HG02943 (cell line): ENCODE measurements at regions not wholly inside any gene's neighbourhood (a gene's known extent, or its start where the extent isn't known, plus 50 kb on each side); places are given as distances from the start of the nearest gene placed in this dataset.
"Not testable (repeated sequence)": the region's sequence is repeated elsewhere in the genome, so short reads cannot be mapped to it uniquely, and the experiment has no call there.

Experiments used
- ATAC-seq: cut with Tn5 transposase; IDR thresholded peaks from one replicate; pipeline ENCODE4 v1.9.1; 2021; ENCODE audit warnings: mild to moderate bottlenecking, low read depth, moderate library complexity; ENCODE audit not compliant: unreplicated experiment

DNA sequence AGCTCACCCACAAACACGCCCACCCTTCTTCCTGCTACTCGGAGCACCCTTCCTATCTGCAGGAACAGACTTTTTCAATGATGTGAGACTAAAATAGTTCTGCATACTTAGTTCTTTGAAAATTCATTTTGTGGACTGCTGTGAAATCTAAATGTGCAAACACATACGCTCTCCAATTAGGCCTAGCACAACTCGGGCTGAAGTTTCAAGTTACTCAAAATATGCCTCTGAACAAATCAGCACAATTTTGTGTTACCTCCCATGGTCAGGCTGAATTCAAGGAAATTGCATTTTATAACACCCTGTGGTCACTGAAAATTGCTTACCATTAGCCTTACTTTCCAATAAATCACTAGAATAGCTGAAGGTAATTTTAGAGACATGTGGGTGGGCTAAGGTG is 323.8 kb upstream of the ADCY2 start:
- no peak for ATAC-seq

DNA sequence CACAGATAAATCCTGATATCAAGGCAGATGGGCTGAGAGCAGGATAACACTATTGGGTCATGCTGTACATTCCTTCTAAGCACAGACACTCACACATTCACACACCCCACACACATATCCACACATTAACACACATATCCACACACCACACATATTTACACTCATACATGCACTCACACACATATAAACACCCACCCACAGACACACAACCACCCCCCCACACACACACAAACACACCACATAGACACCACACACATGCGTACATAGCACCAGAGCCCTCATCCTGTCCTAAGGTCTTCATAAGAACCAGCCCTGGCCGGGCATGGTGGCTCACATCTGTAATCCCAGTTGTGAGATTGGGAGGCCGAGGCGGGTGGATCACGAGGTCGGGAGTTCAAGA is 322.3 kb upstream of the ADCY2 start:
- no peak for ATAC-seq

DNA sequence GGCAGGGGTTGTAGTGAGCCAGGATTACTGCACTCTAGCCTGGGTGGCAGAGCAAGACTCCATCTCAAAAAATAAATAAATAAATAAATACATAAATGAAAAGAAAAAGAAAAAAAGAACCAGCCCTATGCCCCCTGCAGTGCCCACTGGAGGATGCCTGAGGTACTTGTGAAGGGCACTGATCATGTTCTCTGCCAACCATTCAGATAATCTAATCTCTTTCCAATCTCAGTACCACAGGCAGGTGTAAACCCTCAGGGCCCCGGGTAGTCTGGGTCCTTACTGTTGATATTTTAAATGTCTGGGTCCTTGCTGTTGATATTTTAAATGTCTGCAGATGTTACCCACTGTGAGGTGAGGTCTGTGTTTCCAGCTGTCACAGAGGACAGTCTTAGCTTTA is 321.8 kb upstream of the ADCY2 start:
- ATAC-seq, result no peak

DNA sequence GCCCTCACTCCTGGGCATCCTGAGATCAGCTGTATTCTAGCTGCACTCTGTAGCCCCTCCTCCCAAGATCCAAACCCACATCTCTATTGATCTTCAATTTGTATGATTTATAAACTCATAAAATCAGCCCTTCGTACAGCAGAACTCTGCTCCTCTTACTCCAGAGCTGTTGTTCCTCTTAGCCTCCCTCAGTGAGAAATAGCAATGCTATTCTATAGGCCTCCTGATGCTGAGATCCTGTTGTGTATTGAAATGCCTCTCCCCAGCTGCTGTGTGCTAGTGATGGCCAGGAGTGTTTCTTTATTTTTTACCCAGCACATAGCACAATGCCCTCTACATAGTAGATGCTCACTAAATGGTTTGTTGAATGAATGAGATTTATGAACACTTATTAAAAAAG is 320.5 kb upstream of the ADCY2 start:
- no peak for ATAC-seq

DNA sequence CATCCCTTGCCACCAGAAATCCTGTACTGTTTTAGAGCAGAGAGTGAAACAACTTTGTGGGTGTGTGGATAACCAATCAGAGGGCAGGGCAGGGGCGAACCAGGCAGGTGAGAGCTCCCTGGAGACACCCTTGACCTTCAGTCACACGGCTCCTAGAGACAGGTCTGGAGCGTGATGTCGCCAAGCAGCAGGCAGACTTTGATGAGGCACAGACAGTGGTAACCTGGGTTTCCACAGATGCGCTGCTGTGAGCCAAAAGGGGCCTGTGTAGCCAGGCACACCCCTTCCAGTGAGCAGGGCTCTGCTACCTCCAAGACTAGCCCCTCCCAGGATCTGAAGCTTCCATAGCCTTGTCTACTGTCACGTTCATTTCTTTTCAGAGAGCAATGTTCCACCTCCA is 317.8 kb upstream of the ADCY2 start:
- no peak for ATAC-seq

DNA sequence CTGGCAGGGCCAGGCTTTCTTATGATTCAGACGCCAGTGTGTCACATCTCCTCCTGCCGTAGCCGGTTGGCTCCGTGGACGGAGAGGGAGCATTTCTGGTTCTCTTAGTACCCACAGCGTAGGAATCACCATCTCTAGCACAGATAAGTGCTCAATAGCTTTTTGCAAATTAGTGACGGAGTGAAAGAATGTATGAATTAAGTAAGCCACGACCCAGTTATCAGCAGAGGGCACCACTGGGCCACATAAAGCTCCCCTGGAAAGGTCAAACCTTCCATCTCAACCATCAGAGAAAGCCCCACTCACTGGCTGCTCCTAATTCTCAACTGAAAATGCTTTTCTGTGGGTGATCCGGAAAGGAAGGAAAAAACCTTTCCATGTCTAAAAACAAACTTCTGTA is 317.0 kb upstream of the ADCY2 start:
- ATAC-seq, result no peak

DNA sequence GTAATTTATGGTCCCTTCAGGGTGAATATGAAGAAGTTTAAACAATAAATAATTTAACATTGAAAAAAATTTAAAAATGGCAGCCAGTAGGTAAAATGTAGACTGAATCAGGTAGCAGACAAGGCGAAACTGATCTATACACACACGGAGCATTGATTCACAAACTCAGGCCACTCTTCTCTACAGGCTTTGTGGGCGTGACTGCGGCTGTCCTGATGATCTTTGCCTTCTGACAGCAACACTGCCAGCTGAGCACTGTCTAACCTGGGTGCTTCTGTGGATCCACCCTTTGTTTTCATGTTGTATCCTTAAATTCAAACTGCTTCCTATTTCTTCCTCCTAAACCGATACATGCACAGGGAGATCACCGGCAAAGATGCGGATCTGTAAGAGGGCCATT is 315.4 kb upstream of the ADCY2 start:
- no peak for ATAC-seq

DNA sequence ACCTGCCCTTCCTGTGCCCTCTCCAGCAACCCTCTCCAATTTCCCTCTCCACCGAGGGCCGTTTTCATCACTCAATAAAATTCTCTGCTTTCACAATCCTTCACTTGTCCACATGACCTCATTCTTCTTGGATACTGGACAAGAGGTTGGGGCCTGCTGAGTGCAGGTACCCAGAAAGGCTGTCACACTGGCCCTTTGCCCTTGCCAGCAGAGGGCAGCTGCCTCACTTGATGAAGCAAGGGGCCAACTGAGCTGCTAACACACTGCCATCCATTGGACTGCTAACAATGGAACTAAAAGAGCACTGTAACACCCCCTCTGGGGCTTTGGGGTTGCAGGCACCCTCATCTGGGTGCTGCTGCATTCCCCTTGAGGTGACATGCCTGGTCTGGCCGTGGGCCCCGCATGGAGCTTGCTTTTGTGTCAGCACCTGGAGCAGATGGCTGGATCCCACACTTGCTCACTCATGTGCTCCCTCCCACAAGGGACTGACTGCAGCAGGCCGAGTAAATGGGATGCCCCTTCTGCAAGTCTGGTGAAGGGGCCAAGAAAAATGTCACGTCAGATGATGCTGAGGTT is 308.1 kb upstream of the ADCY2 start:
- no peak for ATAC-seq

DNA sequence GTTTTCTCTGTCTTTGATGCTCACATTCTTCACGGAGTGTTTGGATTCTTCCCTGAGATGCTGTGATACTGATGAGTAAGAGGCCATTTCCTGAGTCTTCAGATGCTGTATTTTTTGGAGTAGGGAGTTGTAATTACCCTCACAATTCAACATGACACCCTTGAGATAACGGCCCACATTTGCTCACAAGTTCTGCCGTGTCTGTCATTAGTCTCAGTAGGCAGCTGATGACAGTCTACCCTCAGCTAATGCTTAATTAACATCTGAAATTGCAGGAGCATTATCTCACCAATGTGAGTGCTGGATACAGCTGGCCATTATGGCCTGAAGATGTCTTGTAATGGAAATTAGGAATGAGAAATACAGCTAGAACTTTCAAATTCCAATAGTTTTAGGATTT is 307.1 kb upstream of the ADCY2 start:
- no peak for ATAC-seq

DNA sequence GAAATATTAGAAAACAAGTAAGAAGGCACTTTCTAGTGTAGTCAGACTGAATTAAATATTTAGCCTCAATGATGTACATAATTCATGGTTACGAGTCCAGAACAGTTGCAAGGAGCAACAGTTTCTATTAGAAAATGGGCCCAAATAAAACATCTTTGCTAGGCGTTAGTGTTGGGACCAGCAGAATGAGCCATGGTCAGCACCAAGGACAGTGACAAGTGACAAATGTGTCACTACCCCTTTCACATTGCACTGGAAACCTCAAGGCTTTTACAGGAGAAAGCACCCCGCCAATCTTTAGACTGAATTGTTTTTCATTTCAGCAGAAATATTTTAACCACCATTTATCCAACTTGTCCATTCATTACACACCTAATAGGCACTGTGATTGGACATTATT is 301.3 kb upstream of the ADCY2 start:
- no peak for ATAC-seq

DNA sequence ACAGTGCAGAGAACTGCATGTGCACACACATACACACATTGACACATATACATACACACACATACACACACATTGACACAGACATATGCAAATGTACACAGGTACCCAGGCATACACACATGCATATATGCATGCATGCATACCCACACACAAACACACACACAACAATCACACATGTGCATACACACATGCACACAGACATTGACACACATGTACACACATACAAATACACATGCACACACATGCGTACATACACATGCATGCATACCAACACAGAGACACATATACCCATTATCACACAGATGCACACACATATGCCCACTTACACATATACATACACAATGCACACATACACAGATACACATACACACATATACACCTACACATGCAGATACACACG is 299.6 kb upstream of the ADCY2 start:
- ATAC-seq, result no peak

DNA sequence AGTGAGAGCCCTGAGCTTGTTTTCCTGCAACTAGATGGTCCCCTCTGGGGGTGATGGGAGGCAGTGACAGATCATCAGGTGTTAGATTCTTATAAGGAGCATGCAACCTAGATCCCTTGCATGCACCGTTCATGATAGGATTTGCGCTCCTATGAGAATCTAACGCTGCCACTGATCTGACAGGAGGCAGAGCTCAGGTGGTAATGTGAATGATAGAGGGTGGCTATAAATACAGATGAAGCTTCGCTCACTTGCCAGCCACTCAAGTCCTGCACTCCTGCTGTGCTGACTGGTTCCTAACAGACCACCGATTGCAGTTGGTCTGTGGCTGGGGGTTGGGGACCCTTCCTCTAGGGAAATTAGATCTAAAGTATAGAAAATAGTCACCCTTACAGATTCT is 290.6 kb upstream of the ADCY2 start:
- no peak for ATAC-seq

DNA sequence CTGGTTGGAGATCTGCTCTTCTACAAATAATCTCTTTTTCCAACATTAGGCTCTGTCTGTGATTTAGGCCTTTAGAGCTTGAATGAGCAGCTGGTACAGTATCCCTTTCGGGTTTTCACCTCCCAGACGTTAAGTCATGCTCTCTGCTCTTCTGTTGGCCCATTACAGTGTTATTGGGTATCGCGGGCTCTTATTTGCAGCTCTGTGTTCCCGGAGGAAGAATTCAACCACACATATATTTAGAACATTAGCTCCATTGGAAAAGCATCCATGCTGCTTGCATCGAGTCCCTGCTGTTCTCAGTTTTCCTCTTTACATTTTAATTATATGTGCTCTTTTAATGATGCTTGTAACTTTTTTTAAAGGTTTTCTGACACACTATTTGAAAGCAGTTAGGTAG is 278.0 kb upstream of the ADCY2 start:
- no peak for ATAC-seq

DNA sequence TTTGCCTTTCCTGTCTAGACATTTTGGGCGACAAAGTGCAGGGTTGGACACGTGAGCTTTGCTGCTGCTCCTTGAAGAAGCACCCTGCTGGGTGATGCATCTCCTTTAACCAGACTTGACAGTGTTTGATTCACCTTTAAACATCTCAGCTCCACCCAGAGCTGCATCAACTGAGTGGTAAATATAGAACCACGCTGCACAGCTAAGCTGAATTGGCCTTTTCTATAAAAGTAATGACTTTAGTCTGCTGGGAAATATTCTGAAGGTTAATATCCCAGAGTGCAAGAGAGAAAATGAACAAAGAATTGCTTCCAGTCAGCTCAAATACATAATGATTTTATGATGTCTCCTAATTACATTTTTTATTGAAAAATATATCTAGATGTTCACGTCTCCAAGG is 264.3 kb upstream of the ADCY2 start:
- no peak for ATAC-seq

DNA sequence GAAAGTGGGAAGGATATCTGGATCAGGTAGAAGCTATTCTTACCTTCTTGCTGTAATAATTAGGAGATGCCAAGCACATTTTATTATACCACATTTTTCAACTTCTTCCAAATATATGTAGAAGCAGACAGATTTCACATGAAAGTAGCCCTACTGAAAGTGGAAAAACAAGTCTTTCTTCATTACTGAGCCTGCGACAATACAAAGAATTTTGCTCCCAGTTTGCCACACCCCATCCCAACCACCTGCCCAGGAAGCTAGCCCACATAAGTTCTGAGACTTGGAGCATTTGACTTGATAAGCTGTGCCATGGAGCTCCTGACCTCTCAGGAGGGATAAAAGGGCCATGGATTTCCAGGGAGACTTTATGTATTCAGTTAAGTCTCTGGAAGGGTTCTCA is 249.1 kb upstream of the ADCY2 start:
- ATAC-seq, result no peak

DNA sequence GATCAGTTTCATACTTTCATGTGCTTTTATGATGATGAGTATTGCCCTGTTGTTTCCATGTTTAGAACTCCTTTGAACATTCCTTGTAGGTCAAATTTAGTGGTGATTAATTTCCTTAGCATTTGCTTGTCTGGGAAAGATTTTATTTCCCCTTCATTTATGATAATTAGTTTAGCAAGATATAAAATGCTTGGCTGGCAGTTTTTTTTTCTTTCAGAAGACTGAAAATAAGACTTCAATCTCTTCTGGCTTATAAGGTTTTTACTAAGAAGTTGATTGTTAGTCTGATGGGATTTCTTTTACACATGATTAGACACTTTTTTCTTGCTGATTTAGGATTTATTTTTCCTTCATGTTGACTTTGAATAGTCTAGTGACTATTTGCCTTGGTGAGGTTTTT is 238.9 kb upstream of the ADCY2 start:
- no peak for ATAC-seq

DNA sequence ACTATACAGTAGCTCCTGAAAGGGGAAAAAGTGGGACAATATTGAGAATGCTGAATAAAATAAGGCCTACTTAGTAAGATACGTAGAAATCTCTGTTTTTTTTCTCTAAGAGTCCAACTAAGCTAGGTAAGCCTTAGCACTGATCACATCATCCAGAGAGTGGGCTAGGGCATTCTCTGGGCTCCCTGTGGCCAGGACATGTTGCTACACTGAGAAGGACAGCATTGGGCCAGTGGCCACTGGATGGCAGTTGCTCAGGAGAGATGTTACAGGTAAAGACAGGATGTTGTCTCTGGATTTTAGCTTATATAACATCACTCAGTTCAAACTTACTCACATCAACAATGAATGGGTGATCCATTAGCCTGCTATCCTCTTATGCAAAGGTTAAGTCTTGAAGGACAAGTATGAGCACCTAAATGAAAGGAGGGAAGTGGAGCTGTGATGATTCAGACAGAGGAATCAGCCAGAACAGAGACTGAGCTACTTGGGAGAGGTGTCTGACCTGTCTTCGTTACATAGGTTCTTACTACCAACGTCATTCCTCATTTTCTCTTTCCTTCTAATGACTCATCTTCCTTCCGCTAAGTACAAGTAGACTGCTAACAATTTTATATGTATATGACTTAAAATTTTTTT is 226.6 kb upstream of the ADCY2 start:
- no peak for ATAC-seq

DNA sequence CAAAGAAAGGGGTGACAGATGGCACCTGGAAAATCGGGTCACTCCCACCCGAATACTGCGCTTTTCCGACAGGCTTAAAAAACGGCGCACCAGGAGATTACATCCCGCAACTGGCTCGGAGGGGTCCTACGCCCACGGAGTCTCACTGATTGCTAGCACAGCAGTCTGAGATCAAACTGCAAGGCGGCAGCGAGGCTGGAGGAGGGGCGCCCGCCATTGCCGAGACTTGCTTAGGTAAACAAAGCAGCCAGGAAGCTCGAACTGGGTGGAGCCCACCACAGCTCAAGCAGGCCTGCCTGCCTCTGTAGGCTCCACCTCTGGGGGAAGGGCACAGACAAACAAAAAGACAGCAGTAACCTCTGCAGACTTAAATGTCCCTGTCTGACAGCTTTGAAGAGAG is 225.2 kb upstream of the ADCY2 start:
- ATAC-seq, result not testable (repeated sequence)

DNA sequence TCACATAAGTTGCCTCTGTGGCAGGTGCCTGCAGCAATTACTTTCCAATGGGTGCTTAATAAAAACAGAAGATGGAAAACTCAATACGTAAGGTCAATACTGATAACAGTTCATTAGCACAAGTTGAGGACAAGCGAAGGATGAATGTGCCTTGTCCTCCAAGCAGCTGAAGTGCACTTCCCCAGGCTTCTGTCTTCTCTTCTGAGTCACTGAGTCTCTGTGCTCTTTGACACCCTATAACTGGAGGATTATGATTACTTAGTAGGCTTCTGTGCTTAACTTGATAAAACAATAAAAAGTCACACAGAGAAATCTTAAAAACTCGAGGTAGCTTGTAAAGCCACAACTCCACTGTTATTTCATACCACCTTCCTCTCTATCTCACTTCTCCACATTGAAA is 216.6 kb upstream of the ADCY2 start:
- ATAC-seq, result no peak

DNA sequence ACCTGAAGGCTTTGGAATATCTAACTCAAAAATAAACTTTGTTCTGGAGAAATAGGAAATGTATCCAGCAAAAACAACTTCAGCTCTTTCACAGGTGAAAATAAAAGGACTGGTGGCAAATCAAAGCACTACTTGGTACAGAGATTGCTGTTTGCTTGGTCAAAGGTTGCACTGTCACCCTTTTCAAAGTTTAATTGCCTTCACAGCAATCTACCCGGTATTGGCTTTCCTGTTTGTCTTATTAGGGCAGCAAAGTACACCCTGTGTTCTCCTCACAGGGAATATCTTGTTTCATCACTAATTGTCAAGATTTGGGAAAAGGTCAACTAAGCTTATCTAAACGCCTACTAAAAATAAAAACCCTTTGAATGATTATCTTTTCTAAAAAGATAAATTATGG is 214.1 kb upstream of the ADCY2 start:
- no peak for ATAC-seq

DNA sequence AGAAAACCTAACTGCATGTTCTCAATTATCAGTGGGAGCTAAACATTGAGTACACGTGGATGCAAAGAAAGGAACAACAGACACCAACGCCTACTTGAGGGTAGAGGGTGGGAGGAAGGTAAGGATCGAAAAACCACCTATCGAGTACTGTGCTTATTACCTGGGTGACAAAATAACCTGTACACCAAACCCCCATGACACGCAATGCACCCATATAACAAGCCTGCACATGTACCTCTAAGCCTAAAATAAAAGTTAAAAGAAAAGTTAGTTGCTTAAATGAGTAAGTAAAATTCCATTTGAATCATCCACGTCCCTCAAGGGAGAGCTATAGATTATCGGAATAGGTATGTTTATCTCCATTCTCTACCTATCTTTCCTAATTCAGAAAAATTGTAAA is 210.2 kb upstream of the ADCY2 start:
- no peak for ATAC-seq

DNA sequence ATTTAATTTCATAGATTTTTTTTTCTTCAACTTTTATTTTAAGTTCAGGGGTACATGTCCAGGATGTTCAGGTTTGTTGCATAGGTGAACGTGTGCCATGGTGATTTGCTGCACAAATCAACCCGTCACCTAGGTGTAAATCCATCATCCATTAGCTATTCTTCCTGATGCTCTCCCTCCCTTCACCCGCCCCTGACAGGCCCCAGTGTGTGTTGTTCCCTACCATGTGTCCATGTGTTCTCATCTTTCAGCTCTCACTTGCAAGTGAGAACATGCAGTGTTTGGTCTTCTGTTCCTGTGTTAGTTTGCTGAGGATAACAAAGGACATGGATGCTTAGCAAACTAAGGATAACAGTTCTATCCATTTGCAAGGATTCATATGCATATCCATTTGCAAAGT is 209.1 kb upstream of the ADCY2 start:
- ATAC-seq, result no peak

DNA sequence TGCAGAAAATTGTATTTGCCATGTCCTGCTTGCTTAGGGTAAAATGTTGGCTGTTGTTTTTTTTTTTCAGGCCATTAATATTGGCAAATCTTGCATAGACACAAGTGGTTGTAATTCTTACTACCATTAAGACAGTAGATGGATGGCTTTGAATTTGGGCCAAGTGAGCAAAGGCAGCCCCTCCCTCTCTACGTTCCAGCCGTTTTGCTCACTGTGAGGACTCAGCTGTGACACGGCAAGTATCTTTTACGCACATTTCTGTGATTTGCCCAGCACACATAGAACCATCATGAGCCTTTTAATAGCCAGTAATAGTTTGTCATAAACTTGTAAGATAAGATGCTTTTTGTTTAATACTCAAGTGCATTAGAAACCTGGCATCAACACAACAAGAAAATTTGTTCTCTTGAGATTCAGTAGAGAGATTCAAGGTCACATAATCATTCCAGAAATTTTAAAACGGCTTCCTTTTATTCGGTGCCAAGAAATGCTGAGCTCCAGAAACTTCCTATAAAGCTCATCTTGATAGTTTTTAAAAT is 205.2 kb upstream of the ADCY2 start:
- no peak for ATAC-seq
